OCI-LY7 (cell line): ENCODE measurements at regions not wholly inside any gene's neighbourhood (a gene's known extent, or its start where the extent isn't known, plus 50 kb on each side); places are given as distances from the start of the nearest gene placed in this dataset.

ENCODE experiments used
- EZH2phosphoT487 ChIP-seq: fragments of 200-600 bp; sonication (generic); IDR thresholded peaks from 2 replicates; pipeline ENCODE4 v1.6.1; 2018; ENCODE audit warnings: low read depth, borderline replicate concordance, mild to moderate bottlenecking, mixed run types, antibody characterized with exemption, low read length, moderate library complexity, mixed read lengths
- TF ChIP-seq, protein P1 (sequence below): fragments of 200-600 bp; sonication (generic); conservative IDR thresholded peaks from 2 replicates; pipeline ENCODE4 v1.5.1; 2014; ENCODE audit warnings: mild to moderate bottlenecking, antibody characterized with exemption, low read length, moderate library complexity, mixed read lengths

GRCh38 chr3:117868766-117869165 is 1159.2 kb downstream of the TUSC7 start:
- TF ChIP-seq, protein P1, sequence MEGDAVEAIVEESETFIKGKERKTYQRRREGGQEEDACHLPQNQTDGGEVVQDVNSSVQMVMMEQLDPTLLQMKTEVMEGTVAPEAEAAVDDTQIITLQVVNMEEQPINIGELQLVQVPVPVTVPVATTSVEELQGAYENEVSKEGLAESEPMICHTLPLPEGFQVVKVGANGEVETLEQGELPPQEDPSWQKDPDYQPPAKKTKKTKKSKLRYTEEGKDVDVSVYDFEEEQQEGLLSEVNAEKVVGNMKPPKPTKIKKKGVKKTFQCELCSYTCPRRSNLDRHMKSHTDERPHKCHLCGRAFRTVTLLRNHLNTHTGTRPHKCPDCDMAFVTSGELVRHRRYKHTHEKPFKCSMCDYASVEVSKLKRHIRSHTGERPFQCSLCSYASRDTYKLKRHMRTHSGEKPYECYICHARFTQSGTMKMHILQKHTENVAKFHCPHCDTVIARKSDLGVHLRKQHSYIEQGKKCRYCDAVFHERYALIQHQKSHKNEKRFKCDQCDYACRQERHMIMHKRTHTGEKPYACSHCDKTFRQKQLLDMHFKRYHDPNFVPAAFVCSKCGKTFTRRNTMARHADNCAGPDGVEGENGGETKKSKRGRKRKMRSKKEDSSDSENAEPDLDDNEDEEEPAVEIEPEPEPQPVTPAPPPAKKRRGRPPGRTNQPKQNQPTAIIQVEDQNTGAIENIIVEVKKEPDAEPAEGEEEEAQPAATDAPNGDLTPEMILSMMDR = no peak
- no peak for TF ChIP-seq EZH2phosphoT487
